Immature natural killer cell (primary cell): ENCODE measurements at regions not wholly inside any gene's neighbourhood (a gene's known extent, or its start where the extent isn't known, plus 50 kb on each side); places are given as distances from the start of the nearest gene placed in this dataset.
A peak's percentile ranks its signal among the peaks of the same experiment; 100 is the strongest.

Source experiments
- DNase-seq, 3 donors: peaks; one replicate each; pipeline ENCODE4 v3.0.0; 2022; ENCODE audit warnings: mixed read lengths in 1 of 3
- H3K27ac Mint-ChIP-seq, 6 donors: one replicate each; pipeline ENCODE4 v1.8.0; 2020; ENCODE audit warnings: mixed read lengths in 6 of 6, mild to moderate bottlenecking in 5 of 6, inconsistent platforms in 4 of 6, moderate library complexity in 3 of 6
- H3K27me3 Mint-ChIP-seq, 3 donors: one replicate each; pipeline ENCODE4 v1.8.0; 2020 to 2021; ENCODE audit warnings: low read depth in 3 of 3, mild to moderate bottlenecking in 3 of 3, mixed read lengths in 3 of 3, moderate library complexity in 3 of 3, inconsistent platforms in 1 of 3
- H3K36me3 Mint-ChIP-seq, 3 donors: one replicate each; pipeline ENCODE4 v1.8.0; 2020; ENCODE audit warnings: mixed read lengths in 3 of 3, inconsistent platforms in 2 of 3, mild to moderate bottlenecking in 2 of 3
- H3K4me1 Mint-ChIP-seq, 2 donors: one replicate each; pipeline ENCODE4 v1.8.0; 2020; ENCODE audit warnings: inconsistent platforms in 2 of 2, mild to moderate bottlenecking in 2 of 2, mixed read lengths in 2 of 2, moderate library complexity in 1 of 2
- H3K4me3 Mint-ChIP-seq, 5 donors: one replicate each; pipeline ENCODE4 v1.8.0; 2020; ENCODE audit warnings: mild to moderate bottlenecking in 5 of 5, mixed read lengths in 5 of 5, inconsistent platforms in 3 of 5, moderate library complexity in 3 of 5
- H3K9me3 Mint-ChIP-seq, 6 donors: one replicate each; pipeline ENCODE4 v1.8.0; 2020; ENCODE audit warnings: mild to moderate bottlenecking in 6 of 6, mixed read lengths in 6 of 6, inconsistent platforms in 4 of 6, moderate library complexity in 3 of 6

- H3K36me3 Mint-ChIP-seq, result no peaks in the 10 kb centered on the region
- peaks cover 0 to 2% (median 0%) of the 10 kb centered on the region in 6 donors for H3K9me3 Mint-ChIP-seq
- peaks cover 0 to 2% (median 2%) of the 10 kb centered on the region in 3 donors for H3K27me3 Mint-ChIP-seq
- no peaks in the 10 kb centered on the region for H3K4me1 Mint-ChIP-seq
- no peak overlapping the region for H3K27ac Mint-ChIP-seq
- H3K4me3 Mint-ChIP-seq, result no peak overlapping the region
- DNase-seq, result peak in 1 of 3 donors; percentile 19
Measured at GRCh38 chr1:111556325-111557037, 53.0 kb upstream of the ADORA3 start.

GRCh38 chr1:111559736-111560279, 56.4 kb upstream of the ADORA3 start:
- Mint-ChIP-seq H3K4me1 (no peaks in the 10 kb centered on the region), H3K36me3 (no peaks in the 10 kb centered on the region), H3K4me3 (no peak overlapping the region), H3K27me3 (peaks cover 0 to 2% (median 0%) of the 10 kb centered on the region in 3 donors), H3K27ac (no peak overlapping the region), H3K9me3 (no peaks in the 10 kb centered on the region)
- DNase-seq, result no peak

DNA sequence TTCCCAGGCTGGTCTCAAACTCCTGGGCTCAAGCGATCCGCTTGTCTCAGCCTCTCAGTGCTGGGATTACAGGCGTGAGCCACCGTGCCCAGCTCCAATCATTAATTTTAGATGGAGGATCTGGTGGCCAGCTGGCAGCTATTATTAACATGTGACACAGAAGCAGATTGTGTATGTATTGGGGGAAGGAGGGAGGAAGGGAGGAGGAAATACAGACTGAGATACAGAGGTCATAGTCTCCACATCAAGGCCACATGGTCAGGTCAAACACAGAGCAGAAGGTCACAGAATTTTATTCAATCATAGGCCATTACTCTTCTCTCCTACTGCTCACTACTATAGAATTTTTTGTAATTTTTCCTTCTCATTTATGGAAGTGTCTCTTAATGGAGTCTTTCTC, 57.9 kb upstream of the ADORA3 start:
- Mint-ChIP-seq H3K4me3 (no peak overlapping the region), H3K4me1 (no peaks in the 10 kb centered on the region), H3K9me3 (no peaks in the 10 kb centered on the region), H3K27me3 (peaks cover 0 to 2% (median 0%) of the 10 kb centered on the region in 3 donors), H3K27ac (no peak overlapping the region), H3K36me3 (no peaks in the 10 kb centered on the region)
- DNase-seq, result no peak

GRCh38 chr1:111563619-111564018, 56.0 kb upstream of the RAP1A start:
- Mint-ChIP-seq H3K9me3 (no peaks in the 10 kb centered on the region), H3K36me3 (no peaks in the 10 kb centered on the region), H3K27me3 (no peaks in the 10 kb centered on the region), H3K4me3 (no peak overlapping the region), H3K27ac (no peak overlapping the region), H3K4me1 (no peaks in the 10 kb centered on the region)
- no peak for DNase-seq

DNA sequence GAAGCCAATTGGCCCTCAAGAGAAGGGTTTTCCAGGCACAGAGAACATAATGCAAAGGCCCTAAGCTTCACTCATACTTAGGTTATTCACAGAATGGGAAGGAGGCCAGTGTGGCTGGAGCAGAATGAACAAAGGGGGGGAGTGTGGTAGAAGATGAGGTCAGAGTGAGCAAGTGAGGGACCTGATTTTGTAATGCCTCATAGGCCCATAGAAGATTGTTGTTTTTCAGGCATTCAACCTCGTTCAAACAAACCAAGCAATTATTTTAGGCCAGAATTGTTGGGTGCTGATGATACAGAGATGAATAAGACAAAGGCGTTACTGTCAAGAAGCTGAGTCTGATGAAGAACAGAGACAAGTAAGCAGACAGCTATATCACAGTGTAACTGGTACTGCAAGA, 54.5 kb upstream of the RAP1A start:
- Mint-ChIP-seq H3K4me1 (no peaks in the 10 kb centered on the region), H3K9me3 (no peaks in the 10 kb centered on the region), H3K4me3 (no peak overlapping the region), H3K27ac (no peak overlapping the region), H3K27me3 (no peaks in the 10 kb centered on the region), H3K36me3 (no peaks in the 10 kb centered on the region)
- no peak for DNase-seq

- Mint-ChIP-seq H3K27ac (peak overlapping the region in 2 of 6 donors; percentile 12 to 33), H3K36me3 (no peaks in the 10 kb centered on the region), H3K9me3 (no peaks in the 10 kb centered on the region), H3K4me3 (no peak overlapping the region), H3K4me1 (peaks cover 5 to 7% of the 10 kb centered on the region in 2 donors), H3K27me3 (peaks cover 0 to 3% (median 0%) of the 10 kb centered on the region in 3 donors)
- no peak for DNase-seq
Measured at GRCh38 chr1:111565968-111566367, 53.6 kb upstream of the RAP1A start.

DNA sequence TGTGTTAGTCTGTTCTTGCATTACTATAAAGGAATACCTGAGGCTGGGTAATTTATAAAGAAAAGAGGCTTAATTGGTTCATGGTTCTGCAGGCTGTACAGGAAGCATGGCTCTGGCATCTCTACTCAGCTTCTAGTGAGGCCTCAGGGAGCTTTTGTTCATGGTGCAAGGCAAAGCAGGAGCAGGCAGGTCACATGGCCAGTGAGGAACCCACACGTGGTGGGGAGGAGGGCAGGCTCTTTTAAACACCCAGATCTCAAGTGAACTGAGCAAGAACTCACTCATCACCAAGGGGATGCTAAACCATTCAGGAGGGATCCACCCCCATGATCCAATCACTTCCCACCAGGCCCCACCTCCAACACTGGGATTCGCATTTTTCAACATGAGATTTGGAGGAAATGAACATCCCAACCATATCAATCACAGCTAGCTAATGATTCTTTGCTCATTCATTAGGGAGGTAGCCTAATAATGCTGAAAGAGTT, 51.4 kb upstream of the RAP1A start:
- H3K4me3 Mint-ChIP-seq, result no peak overlapping the region
- H3K36me3 Mint-ChIP-seq, result no peaks in the 10 kb centered on the region
- peaks cover 0 to 3% (median 0%) of the 10 kb centered on the region in 3 donors for H3K27me3 Mint-ChIP-seq
- peaks cover 7 to 10% of the 10 kb centered on the region in 2 donors for H3K4me1 Mint-ChIP-seq
- H3K27ac Mint-ChIP-seq, result peak overlapping the region in 1 of 6 donors; percentile 70
- no peaks in the 10 kb centered on the region for H3K9me3 Mint-ChIP-seq
- DNase-seq, result no peak
